Omental fat pad (tissue), 3 donors: ENCODE measurements at regions not wholly inside any gene's neighbourhood (a gene's known extent, or its start where the extent isn't known, plus 50 kb on each side); places are given as distances from the start of the nearest gene placed in this dataset.
"Not testable (repeated sequence)": the region's sequence is repeated elsewhere in the genome, so short reads cannot be mapped to it uniquely, and the experiment has no call there.

Source experiments
- ATAC-seq: fragments of 150-250 bp; one replicate; pipeline ENCODE4 v1.9.1; 2016; ENCODE audit warnings: mild to moderate bottlenecking, moderate library complexity; ENCODE audit not compliant: low FRiP score
- DNase-seq: peaks from one replicate; pipeline ENCODE4 v3.0.0-alpha.2; 2019; ENCODE audit warnings: low spot score
- CTCF ChIP-seq, 3 donors: fragments of 450-650 bp; IDR thresholded peaks; one replicate each; pipeline ENCODE4 v1.5.1; 2016 to 2017; ENCODE audit warnings: antibody characterized with exemption in 3 of 3, mild to moderate bottlenecking in 3 of 3, moderate library complexity in 2 of 3

GRCh38 chr14:106094654-106095189, 568.3 kb downstream of the TMEM121 start:
- DNase-seq (no peak), ATAC-seq (no peak)
- no peak for TF ChIP-seq CTCF (IDR thresholded peaks at IDR 0.05)

DNA sequence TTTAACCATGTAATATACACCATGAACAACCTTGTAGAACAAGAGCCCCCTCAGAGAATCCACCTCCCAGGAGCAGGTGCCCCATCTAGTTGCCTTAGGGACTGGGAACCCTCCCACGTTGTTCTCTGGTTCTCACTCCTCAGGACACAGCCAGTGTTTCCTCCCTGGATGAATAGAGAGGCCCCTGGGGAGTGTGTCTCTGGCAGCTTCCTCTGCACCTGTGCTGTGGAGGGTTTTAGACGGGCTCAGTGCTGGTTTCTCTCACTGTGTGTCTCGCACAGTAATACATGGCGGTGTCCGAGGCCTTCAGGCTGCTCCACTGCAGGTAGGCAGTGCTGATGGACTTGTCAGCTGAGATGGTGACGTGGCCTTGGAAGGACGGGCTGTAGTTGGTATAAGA, 581.3 kb downstream of the TMEM121 start:
- ATAC-seq, result no peak
- DNase-seq, result no peak
- TF ChIP-seq CTCF (IDR thresholded peaks at IDR 0.05), result no peak

DNA sequence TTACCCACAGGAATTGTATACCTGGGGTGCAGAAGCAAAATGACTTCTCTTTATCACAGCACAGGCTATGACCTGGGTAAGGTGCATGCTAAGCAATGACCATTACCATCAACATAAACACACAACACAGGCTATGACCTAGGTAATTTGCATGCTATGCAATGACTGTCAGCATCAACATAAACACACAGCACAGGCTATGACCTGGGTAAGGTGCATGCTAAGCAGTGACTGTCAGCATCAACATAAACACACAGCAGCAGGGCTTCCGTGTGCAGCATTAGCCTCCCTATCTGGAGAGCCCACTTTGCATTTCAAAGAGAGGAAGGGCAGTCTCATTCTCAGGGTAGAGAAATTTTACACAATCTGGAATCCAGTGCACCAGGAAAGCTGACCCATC, 583.0 kb downstream of the TMEM121 start:
- ATAC-seq (no peak), DNase-seq (no peak)
- no peak for TF ChIP-seq CTCF (IDR thresholded peaks at IDR 0.05)

DNA sequence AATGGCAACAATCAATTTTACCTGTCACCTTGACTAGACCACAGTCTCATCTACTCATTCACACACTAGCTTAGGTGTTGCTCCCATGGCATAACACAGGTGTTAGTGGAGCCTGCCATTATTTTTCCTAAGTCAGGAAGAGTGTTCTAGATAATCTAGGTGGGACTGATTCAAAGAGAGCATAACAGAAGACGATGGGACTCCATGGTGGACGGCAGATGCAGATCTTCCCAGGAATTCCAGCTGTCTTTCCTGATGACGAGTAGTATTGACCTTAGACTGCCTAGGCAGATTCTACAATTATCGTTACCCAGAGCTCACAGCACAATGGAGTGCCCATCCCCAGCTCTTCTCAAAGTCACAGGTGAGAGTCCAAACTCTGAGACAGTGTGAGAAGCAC, 589.0 kb downstream of the TMEM121 start:
- TF ChIP-seq CTCF (IDR thresholded peaks at IDR 0.05), result no peak
- no peak for DNase-seq
- ATAC-seq, result no peak

GRCh38 chr14:106116339-106116930, 590.1 kb downstream of the TMEM121 start:
- not testable (repeated sequence) for DNase-seq, ATAC-seq

GRCh38 chr14:106120101-106120500, 593.7 kb downstream of the TMEM121 start:
- TF ChIP-seq CTCF (IDR thresholded peaks at IDR 0.05), result no peak
- no peak for ATAC-seq
- DNase-seq, result no peak

DNA sequence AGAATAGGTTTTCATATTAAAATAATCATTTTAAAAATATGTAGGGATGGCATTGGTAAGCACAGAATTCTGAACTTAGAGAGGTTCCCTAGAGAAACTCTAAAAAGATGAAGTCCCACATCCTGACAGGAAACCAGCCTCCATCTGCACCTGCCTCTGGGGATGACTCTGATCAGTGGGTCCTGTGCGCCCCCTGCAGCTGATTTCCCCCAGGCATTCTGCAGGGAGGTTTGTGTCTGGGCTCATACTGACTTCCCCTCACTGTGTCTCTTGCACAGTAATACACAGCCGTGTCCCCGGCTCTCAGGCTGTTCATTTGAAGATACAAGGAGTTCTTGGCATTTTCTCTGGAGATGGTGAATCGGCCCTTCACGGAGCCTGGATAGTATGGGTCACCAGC, 602.9 kb downstream of the TMEM121 start:
- DNase-seq (no peak), ATAC-seq (no peak)
- TF ChIP-seq CTCF (IDR thresholded peaks at IDR 0.05), result no peak

- ATAC-seq, DNase-seq: not testable (repeated sequence)
These were observed 603.7 kb downstream of the TMEM121 start for GRCh38 chr14:106129904-106130661.

DNA sequence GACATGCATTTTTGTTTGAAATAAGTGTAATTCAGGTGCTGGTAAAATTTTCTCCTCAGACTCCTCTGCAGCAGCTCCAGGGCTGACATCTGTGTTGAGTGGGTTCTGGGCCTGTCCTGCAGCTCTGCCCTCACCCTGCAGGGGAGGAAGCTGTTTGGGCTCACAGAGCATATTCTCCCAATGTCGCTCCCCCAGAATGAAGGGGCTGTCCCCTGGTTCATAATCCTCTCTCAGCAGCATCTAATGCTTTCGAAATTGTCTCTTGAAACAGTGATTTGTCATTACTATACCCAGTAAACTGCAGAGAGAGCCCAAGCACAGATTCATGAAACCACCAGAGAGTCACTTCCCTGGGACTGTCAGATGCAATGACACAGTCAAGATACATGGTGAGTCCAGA, 606.7 kb downstream of the TMEM121 start:
- not testable (repeated sequence) for DNase-seq, ATAC-seq
